NAMALWA (cell line): ENCODE measurements at regions not wholly inside any gene's neighbourhood (a gene's known extent, or its start where the extent isn't known, plus 50 kb on each side); places are given as distances from the start of the nearest gene placed in this dataset.
A peak's percentile ranks its signal among the peaks of the same experiment; 100 is the strongest.
"Not testable (repeated sequence)": the region's sequence is repeated elsewhere in the genome, so short reads cannot be mapped to it uniquely, and the experiment has no call there.

Experiments
- DNase-seq: peaks from one replicate; pipeline ENCODE4 v3.0.0-alpha.2; 2015; ENCODE audit warnings: low spot score

GRCh38 chr10:77740396-77740795, 102.8 kb upstream of the KCNMA1 start:
- DNase-seq, result not testable (repeated sequence)

DNA sequence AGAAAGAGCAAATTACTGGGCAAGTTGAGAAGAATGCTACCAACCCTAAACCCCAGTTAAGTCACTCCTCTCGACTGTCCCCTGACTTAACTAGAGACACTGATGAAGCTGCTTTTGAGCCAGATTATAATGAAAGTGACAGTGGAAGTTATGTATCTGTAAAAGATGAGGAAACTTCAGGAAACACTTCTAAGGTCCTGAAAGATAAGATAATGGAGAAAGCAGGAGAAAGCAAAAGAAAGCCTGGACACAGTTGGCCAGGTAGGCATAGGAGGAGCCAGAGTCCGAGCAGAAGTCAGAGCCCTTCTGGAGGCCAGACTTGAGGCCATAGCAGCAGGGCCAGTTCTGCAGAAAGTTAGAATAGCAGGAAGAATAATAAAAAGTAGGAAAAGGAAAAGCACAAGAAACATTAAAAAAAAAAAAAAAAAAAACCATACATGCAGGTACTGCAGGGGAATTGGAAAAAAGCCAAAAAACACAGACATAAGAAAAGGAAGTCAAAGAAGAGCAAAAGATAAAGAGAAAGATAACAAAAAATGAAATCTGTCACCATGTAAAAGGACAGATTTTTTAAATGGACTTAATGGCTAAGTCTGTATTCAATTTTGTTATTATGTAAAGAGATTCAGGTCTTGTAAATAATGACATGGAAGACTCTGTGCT, 101.0 kb upstream of the KCNMA1 start:
- no peak for DNase-seq

DNA sequence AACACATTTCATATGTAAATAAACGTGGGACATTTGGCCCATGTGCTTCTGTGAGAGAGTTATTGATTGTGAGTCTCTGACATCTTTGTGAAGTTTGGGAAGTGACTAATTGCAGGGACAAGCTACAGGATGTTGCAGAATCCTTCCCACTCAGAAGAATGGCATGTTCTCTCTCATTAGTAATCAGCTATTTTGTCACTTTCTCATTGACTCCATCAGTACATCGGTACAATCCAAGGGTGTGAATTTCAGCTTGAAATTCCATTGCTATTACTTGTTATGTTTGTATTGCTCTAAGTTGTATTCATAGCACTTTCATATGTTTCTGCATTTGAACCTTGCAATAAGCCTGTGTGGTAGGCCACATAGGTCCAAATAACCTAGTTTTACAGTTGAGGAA, 100.0 kb upstream of the KCNMA1 start:
- DNase-seq, result no peak

DNA sequence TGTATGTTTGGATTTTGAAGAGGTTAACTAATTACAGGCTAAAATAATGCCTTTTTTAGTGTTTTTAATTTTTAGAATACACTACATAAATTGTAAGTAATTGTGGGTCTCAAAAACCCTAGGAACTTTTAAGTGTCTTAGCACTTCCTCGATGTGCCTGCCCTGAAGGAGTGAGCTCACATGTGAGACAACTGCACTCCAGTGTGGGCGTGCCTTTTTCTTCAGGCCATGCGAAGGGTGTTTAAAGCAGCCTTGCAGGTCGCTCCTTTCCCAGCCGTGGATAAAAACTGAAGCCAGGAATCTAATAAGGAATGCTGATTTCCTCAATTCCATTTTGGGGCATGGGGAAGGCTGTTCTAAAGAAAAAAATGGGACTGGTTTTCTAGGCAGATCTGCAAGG, 97.5 kb upstream of the KCNMA1 start:
- DNase-seq, result not testable (repeated sequence)

DNA sequence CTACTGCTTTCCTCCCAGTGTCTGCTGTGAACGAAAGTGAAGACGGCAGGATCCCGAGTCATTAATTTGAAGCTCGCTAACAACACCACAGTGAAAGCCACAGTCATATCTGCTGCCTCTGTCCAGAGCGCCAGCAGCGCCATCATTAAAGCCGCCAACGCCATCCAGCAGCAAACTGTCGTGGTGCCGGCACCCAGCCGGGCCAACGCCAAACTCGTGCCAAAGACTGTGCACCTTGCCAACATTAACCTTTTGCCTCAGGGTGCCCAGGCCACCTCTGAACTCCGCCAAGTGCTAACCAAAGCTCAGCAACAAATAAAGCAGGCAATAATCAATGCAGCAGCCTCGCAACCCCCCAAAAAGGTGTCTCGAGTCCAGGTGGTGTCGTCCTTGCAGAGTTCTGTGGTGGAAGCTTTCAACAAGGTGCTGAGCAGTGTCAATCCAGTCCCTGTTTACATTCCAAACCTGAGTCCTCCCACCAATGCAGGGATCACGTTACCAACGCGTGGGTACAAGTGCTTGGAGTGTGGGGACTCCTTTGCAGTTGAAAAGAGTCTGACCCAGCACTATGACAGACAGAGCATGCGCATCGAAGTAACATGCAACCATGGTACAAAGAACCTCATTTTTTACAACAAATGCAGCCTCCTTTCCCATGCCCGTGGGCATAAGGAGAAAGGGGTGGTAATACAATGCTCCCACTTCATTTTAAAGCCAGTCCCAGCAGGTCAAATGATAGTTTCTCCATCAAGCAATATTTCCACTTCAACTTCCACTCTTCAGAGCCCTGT, 94.8 kb upstream of the KCNMA1 start:
- DNase-seq, result no peak

- no peak for DNase-seq
Measured at GRCh38 chr10:77727481-77727880, 89.9 kb upstream of the KCNMA1 start.

DNA sequence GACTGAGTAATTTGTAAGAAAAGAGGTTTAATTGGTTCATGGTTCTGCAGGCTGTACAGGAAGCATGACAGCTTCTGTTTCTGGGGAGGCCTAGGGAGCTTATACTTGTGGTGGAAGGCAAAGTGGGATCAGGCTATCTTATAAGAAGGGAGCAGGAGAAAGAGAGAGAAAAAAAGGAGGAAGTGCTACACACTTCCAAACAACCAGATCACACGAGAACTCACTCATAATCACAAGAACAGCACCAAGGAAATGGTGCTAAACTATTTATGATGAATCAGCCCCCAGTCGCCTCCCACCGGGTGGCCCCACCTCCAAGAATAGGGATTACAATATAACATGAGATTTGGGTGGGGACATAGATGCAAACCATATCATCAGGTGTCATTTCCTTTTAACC, 89.1 kb upstream of the KCNMA1 start:
- no peak for DNase-seq

- DNase-seq, result no peak
Measured at GRCh38 chr10:77726301-77726700, 88.7 kb upstream of the KCNMA1 start.

- DNase-seq, result no peak
Measured at GRCh38 chr10:77724820-77725219, 87.2 kb upstream of the KCNMA1 start.

DNA sequence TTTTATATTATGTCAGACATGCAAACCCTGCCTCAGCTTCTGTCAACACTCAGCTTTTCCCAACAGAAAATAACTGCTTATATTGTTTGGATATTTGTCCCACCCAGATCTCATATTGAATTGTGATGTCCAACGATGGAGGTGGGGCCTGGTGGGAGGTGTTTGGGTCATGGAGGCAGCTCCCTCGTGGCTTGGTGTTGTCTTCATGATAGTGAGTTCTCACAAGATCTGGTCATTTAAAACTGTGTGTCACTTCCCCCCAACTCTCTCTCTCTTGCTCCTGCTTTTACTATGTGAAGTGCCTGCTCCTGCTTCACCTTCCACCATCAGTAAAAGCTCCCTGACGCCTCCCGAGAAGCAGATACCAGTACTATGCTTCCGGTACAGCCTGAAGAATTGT, 85.8 kb upstream of the KCNMA1 start:
- no peak for DNase-seq

GRCh38 chr10:77722956-77723355, 85.3 kb upstream of the KCNMA1 start:
- DNase-seq, result not testable (repeated sequence)

DNA sequence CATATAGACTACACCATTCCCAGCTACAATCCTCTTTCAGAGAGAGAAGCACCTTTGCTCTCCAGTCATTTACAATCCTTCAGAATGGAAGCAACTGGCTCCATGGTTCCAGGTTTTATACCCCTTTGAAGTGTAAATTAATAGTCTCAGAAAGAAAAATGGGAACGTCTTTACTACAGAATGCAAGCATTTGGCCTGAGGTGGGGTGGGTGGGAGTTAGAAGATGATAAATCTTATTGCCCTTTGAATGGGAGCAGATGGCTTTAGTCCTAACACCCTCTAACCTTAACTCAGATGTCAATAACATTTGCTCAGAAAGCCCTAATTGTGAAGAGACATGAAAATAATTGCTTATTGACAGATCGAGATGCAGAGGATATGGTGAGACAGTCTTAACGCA, 84.2 kb upstream of the KCNMA1 start:
- DNase-seq, result no peak

DNA sequence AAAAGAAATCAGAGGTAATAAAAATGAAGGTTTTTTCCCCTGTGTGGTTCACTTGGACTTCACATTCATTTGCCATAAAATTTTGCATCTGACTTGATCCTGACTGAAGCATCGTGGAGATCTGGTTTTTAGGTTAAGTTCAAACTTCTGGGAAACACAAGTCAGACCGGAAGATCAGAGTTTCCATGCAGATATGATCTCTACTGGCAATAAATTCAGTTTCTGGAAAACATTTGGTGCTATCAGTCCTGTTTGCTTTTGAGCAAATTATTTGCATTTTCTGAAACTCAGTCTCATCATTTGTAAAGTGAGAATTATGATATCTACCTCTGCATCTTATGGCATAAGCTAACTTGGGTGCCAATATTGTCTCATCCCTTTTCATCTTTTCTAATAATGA, 81.3 kb upstream of the KCNMA1 start:
- no peak for DNase-seq

- DNase-seq, result not testable (repeated sequence)
Measured at GRCh38 chr10:77718312-77718711, 80.7 kb upstream of the KCNMA1 start.

GRCh38 chr10:77717336-77717735, 79.7 kb upstream of the KCNMA1 start:
- no peak for DNase-seq

DNA sequence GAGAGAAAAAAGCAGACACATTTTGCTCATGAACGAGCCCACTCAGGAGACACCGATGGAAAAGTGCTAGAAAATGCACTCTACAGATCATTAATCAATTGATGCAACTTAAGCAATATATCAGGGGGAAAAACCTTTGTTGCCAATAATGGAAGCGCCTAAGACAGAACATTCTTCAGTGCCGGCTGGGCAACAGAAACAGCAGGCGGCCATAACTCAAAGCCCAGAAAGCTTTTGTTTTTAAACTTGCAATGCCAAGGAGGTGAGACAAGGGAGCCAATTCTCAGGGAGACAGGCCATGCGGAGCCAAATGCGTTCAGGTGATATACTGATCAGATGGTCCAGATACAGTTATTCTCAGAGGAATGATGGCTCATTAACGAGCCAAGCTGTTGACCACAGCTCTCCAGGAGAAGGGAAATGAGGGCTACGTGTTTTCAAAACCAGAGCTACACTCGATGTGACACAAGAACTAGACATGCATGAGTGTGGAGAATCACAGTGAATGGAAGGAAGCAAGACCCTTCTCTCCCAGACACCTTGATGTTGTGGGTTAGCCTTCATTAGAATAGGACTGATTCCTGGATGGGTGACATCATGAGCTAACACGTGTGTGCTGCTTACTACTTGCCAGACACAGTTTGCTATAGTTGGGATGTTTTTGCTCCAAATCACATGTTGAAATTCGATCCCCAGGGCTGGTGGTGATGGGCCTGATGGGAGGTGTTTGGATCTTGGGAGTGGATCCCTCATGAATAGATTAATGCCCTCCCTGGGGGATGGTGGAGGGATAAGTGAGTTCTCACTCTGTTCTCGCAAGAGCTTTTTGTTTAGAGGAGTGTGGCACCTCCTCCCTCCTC, 79.1 kb upstream of the KCNMA1 start:
- DNase-seq, result no peak

GRCh38 chr10:77715536-77715935, 77.9 kb upstream of the KCNMA1 start:
- no peak for DNase-seq

- peak; percentile 9 for DNase-seq
Measured at GRCh38 chr10:77715088-77715487, 77.5 kb upstream of the KCNMA1 start.

GRCh38 chr10:77713521-77714280, 76.1 kb upstream of the KCNMA1 start:
- DNase-seq, result no peak

DNA sequence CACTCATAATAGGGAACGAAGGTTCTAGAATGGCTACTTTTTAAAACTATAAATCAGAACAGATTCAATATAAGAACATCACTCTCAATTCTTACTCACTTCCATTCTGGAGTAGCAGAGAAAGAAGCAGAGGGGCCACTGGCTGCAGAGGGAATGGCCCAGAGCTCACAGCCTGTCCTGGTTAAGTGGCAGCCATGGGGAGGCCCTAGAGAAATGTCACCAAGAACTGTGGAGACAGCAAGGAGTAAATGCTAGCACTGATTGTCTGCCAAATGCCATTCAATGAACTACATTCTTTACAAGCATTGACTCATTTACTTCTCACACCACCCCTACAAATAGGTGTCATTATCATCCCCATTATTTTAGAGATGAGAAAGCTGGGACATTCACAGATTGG, 74.6 kb upstream of the KCNMA1 start:
- no peak for DNase-seq

- no peak for DNase-seq
Measured at GRCh38 chr10:77711683-77712049, 74.1 kb upstream of the KCNMA1 start.
